Endothelial cell of umbilical vein (primary cell): ENCODE measurements at regions not wholly inside any gene's neighbourhood (a gene's known extent, or its start where the extent isn't known, plus 50 kb on each side); places are given as distances from the start of the nearest gene placed in this dataset.

Experiments used
- EZH2 ChIP-seq: IDR thresholded peaks from 2 replicates; pipeline ENCODE4 v1.6.1; 2012; ENCODE audit warnings: borderline replicate concordance, low read depth, mild to moderate bottlenecking, moderate library complexity, low read length, inconsistent platforms; ENCODE audit not compliant: severe bottlenecking
- GATA2 ChIP-seq: IDR thresholded peaks from 2 replicates; pipeline ENCODE4 v1.7.0; 2011; ENCODE audit warnings: low read depth, mild to moderate bottlenecking, moderate library complexity, mixed read lengths, low read length; ENCODE audit not compliant: insufficient read length, insufficient read depth
- POLR2A ChIP-seq: IDR thresholded peaks from 2 replicates; pipeline ENCODE4 v1.6.1; 2012; ENCODE audit warnings: low read depth, mild to moderate bottlenecking, control low read depth, low read length
- TF ChIP-seq, protein P1 (sequence below), 2 donors: IDR thresholded peaks; 1 replicate in 1 of 2; 2 replicates in 1 of 2; pipeline ENCODE4 v1.5.1; 2011; ENCODE audit warnings: low read length in 2 of 2, mild to moderate bottlenecking in 2 of 2, moderate library complexity in 2 of 2, control low read depth in 1 of 2, inconsistent platforms in 1 of 2, low read depth in 1 of 2; ENCODE audit not compliant: insufficient read depth in 1 of 2; ENCODE audit errors: extremely low read depth in 1 of 2

DNA sequence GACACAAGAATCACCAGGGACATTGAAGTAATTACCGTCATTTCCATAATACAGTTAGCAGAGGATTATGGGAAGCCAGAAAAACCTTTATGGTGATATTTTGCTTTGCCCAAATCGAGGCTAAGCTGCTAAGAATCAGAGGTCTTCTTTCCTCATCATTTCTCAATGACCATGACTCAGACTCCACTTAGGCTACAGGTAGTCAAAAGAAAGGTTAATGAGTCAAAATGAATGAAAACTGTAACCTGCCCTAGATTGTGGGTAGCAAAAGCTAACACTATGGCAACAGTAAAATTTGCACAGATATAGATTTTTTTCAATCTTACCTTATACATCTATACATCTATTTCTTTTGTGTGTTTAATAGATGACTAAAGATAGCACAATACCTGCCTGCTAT lies 185.8 kb downstream of the CARTPT start:
- no peak for TF ChIP-seq POLR2A
- no peak for TF ChIP-seq EZH2
- TF ChIP-seq, protein P1, sequence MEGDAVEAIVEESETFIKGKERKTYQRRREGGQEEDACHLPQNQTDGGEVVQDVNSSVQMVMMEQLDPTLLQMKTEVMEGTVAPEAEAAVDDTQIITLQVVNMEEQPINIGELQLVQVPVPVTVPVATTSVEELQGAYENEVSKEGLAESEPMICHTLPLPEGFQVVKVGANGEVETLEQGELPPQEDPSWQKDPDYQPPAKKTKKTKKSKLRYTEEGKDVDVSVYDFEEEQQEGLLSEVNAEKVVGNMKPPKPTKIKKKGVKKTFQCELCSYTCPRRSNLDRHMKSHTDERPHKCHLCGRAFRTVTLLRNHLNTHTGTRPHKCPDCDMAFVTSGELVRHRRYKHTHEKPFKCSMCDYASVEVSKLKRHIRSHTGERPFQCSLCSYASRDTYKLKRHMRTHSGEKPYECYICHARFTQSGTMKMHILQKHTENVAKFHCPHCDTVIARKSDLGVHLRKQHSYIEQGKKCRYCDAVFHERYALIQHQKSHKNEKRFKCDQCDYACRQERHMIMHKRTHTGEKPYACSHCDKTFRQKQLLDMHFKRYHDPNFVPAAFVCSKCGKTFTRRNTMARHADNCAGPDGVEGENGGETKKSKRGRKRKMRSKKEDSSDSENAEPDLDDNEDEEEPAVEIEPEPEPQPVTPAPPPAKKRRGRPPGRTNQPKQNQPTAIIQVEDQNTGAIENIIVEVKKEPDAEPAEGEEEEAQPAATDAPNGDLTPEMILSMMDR (IDR thresholded peaks at IDR 0.05; ENCODE audit: extremely low read depth in 1 of 2, insufficient read depth in 1 of 2, low read depth in 1 of 2, low read length in 2 of 2), result no peak
- TF ChIP-seq GATA2, result no peak
